Lower leg skin (tissue), 4 donors: ENCODE measurements at regions not wholly inside any gene's neighbourhood (a gene's known extent, or its start where the extent isn't known, plus 50 kb on each side); places are given as distances from the start of the nearest gene placed in this dataset.
"Not testable (repeated sequence)": the region's sequence is repeated elsewhere in the genome, so short reads cannot be mapped to it uniquely, and the experiment has no call there.

Source experiments
- DNase-seq, 2 donors: peaks; one replicate each; pipeline ENCODE4 v3.0.0-alpha.2; 2019; ENCODE audit warnings: low spot score in 2 of 2
- H3K4me3 ChIP-seq: fragments of 200-600 bp; sonication (generic); 2 replicates; pipeline ENCODE4 v1.5.1; 2017; ENCODE audit warnings: mild to moderate bottlenecking, low read depth; ENCODE audit not compliant: poor library complexity, severe bottlenecking
- POLR2A ChIP-seq, 2 donors: fragments of 450-650 bp; IDR thresholded peaks; one replicate each; pipeline ENCODE4 v1.6.1; 2016 to 2017; ENCODE audit warnings: antibody characterized with exemption in 2 of 2, mild to moderate bottlenecking in 1 of 2, moderate library complexity in 1 of 2
- WGBS, 2 donors: methylation state at CpG; one replicate each; pipeline ENCODE4 v1.1.5; 2018; 5-methylcytosine and 5-hydroxymethylcytosine counted together
- intact Hi-C: fragments of 100-400 bp; cut with DNase I; formaldehyde crosslinking; loops from one replicate; pipeline ENCODE4 v1.15.0; 2023; ENCODE audit warnings: low total_unique reads
- TF ChIP-seq, protein P1 (sequence below), 3 donors: fragments of 450-650 bp; IDR thresholded peaks; one replicate each; pipeline ENCODE4 v1.5.1; 2016; ENCODE audit warnings: antibody characterized with exemption in 3 of 3, mild to moderate bottlenecking in 3 of 3, moderate library complexity in 2 of 3

DNA sequence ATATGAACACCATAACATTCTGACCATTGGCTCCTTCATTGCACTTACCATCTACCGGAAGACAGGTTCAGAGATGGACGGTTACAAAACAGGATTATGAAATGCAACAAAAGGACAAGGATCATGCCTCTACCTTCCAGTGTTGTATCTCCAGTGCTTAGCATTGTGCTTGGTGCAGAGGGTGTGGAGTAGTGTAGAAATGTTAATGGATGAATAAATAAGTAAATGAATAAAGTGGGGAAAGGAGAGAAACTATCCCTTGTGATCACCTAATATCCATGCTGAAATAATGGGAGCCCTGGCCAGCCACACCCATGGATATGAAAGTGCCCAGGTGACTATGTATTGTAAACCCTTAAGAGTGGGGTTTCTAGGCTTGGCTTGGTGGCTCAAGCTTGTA is 344.8 kb upstream of the LMCD1 start:
- intact Hi-C loops, result no loop called here

DNA sequence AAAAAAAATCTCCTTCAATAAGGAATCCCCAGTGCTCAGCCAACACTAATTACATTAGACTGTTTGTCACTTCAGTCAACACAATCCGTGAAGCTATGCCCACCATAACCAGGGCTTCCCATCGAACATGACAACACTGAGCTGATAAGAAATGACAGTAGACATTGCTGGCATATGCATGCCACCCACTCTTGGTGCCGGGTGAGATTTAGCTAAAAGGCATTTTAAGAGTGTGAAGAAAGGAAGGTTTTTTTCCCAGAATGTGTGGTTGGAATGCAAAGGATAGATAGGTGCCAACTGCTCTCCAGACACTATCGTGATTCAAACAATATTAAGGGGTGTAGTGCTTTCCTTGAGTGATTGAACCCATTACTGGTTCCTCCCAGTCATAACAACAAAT is 344.0 kb upstream of the LMCD1 start:
- intact Hi-C loops, result no loop called here
- H3K4me3 ChIP-seq, result no peak overlapping the region
- DNase-seq, result peak in 1 of 2 donors; percentile 9
- WGBS, 2 donors, result 61 to 73% methylated on average over 4 of the region's 4 CpGs
- TF ChIP-seq POLR2A (IDR thresholded peaks at IDR 0.05), result no peak
- TF ChIP-seq, protein P1, sequence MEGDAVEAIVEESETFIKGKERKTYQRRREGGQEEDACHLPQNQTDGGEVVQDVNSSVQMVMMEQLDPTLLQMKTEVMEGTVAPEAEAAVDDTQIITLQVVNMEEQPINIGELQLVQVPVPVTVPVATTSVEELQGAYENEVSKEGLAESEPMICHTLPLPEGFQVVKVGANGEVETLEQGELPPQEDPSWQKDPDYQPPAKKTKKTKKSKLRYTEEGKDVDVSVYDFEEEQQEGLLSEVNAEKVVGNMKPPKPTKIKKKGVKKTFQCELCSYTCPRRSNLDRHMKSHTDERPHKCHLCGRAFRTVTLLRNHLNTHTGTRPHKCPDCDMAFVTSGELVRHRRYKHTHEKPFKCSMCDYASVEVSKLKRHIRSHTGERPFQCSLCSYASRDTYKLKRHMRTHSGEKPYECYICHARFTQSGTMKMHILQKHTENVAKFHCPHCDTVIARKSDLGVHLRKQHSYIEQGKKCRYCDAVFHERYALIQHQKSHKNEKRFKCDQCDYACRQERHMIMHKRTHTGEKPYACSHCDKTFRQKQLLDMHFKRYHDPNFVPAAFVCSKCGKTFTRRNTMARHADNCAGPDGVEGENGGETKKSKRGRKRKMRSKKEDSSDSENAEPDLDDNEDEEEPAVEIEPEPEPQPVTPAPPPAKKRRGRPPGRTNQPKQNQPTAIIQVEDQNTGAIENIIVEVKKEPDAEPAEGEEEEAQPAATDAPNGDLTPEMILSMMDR (IDR thresholded peaks at IDR 0.05), result no peak

More for the DNA sequence above, 344.8 kb upstream of the LMCD1 start:
- 87 to 99% methylated on average over 2 of the region's 2 CpGs for WGBS, 2 donors
- TF ChIP-seq, protein P1 (IDR thresholded peaks at IDR 0.05), result no peak
- no peak for TF ChIP-seq POLR2A (IDR thresholded peaks at IDR 0.05)
- no peak for DNase-seq
- no peak overlapping the region for H3K4me3 ChIP-seq

DNA sequence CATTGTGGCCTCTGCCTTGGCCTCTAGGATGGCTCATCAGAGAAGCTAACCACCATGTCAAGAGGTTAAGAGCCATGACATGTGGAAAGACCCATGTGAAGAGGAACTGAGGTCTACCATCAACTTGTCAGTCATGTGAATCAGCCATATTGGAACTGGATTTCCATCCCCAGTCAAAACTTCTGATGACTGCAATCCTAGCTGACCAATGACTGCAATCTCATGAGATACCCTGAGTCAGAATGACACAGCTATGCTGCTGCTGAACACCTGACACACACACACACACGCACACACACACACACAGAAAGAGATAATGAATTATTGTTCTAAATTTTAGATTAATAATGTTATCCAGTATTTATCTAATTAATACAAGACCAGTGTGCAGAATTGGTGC is 337.5 kb upstream of the LMCD1 start:
- intact Hi-C loops, result no loop called here
- no peak overlapping the region for H3K4me3 ChIP-seq
- 93 to 95% methylated on average over 1 of the region's 1 CpG for WGBS, 2 donors
- TF ChIP-seq, protein P1 (IDR thresholded peaks at IDR 0.05), result no peak
- TF ChIP-seq POLR2A (IDR thresholded peaks at IDR 0.05), result no peak
- DNase-seq, result peak in 1 of 2 donors; percentile 3

DNA sequence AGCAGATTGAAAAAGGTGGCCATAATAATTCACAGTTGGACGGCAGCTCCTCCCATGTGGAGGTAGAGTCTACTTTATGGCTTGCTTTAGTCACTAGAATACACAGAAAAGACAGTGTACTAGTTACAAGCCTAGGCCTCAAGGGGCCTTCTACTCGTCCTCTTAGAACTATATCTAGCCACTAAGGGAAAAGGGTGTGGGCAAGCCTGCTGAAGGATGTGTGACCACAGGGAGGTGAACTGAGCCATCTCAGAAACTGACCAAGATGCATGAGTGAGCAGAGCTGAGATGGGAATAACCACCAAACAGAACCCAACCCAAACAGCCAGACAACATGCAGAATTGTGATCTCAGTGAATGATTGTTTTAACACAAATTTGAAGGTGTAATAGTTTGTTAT is 335.6 kb upstream of the LMCD1 start:
- 67 to 74% methylated on average over 2 of the region's 2 CpGs for WGBS, 2 donors
- no peak for TF ChIP-seq POLR2A (IDR thresholded peaks at IDR 0.05)
- TF ChIP-seq, protein P1 (IDR thresholded peaks at IDR 0.05), result no peak
- no peak for DNase-seq
- no peak overlapping the region for H3K4me3 ChIP-seq
- intact Hi-C loops, result no loop called here

DNA sequence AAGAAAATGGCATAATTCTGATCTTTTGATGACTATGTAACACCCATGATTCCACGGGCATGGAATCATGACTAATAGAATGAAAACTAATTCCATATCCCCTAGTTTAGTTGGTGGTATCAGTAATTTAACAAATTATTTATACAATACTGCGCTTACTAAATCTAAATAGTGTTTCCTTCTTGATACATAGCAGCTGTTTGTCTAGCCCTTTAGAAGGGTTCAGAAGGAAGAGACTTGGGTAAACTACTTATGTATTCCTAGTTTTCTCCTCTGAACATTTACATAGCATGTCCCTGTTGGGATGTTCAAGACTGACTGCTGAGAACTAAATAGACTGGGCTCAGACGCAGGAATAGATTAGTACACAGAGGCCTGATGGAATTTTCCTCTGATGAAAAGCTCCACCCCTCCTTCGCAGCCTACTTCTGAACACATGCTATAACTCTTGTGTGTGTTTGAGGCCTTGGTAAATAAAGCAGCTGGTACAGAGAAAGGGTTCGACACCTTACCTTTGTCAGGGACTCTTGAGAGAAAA is 330.6 kb upstream of the LMCD1 start:
- intact Hi-C loops, result no loop called here
- no peak for TF ChIP-seq POLR2A (IDR thresholded peaks at IDR 0.05)
- TF ChIP-seq, protein P1 (IDR thresholded peaks at IDR 0.05), result no peak
- no peak overlapping the region for H3K4me3 ChIP-seq
- WGBS, 2 donors, result 80 to 84% methylated on average over 5 of the region's 5 CpGs
- DNase-seq, result no peak

DNA sequence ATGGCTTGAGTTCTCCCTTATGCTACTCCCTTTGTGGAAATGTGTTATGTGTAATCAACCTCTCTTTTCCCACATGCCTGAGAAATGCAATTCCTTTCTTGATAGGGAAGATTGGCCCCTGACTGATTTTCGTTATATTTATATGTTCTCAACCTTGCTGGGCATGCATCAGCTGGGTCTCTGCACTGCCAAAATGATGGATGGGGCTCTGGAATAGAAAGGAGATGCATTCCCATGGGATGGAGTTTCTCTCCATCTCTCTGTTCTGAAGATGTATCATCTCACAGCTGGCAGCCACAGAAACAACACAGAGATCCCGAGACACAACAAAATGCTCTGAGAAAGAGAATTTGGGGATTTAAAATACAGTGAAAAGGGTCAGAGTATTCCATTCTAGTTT is 327.7 kb upstream of the LMCD1 start:
- no peak for TF ChIP-seq POLR2A (IDR thresholded peaks at IDR 0.05)
- H3K4me3 ChIP-seq, result no peak overlapping the region
- intact Hi-C loops, result no loop called here
- WGBS, 2 donors, result 68 to 70% methylated on average over 2 of the region's 2 CpGs
- DNase-seq, result no peak

DNA sequence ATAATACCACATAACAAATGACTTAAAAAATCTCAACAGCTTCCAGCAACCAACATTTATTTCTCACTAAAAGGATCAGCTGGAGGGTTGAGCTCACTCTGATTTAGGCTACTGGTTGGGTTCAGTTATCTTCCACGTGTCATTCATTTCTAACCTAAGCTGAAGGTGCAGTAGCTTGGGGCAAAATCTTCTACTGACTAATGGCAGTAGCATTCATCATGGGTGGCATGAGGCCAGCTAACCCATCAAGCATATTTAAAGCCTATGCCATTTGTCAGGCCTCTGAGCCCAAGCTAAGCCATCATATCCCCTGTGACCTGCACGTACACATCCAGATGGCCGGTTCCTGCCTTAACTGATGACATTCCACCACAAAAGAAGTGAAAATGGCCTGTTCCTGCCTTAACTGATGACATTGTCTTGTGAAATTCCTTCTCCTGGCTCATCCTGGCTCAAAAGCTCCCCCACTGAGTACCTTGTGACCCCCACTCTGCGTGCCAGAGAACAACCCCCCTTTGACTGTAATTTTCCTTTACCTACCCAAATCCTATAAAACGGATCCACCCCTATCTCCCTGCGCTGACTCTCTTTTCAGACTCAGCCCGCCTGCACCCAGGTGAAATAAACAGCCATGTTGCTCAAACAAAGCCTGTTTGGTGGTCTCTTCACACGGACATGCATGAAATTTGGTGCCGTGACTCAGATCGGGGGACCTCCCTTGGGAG is 324.7 kb upstream of the LMCD1 start:
- H3K4me3 ChIP-seq, intact Hi-C loops, DNase-seq: not testable (repeated sequence)
- 77 to 86% methylated on average over 10 of the region's 10 CpGs for WGBS, 2 donors

DNA sequence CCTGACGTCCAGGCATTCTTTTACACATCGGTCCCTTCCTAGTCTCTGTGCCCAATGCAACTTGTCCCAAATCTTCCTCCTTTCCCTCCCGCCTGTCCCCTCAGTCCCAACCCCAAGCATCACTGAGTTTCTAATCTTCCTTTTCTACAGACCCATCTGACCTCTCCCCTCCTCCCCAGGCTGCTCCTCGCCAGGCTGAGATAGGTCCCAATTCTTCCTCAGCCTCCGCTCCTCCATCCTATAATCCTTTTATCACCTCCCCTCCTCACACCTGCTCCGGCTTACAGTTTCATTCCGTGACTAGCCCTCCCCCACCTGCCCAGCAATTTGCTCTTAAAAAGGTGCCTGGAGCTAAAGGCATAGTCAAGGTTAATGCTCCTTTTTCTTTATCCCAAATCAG is 323.1 kb upstream of the LMCD1 start:
- H3K4me3 ChIP-seq, DNase-seq, intact Hi-C loops: not testable (repeated sequence)
- 69% methylated on average over 7 of the region's 7 CpGs for WGBS, 2 donors
